ENCODE measurements at regions not wholly inside any gene's neighbourhood (a gene's known extent, or its start where the extent isn't known, plus 50 kb on each side); places are given as distances from the start of the nearest gene placed in this dataset.

- Histone ChIP-seq H3K9me3 (ENCODE audit: control insufficient read depth, insufficient read depth, low read length) (no peaks in the 10 kb centered on the region), H3K9ac (ENCODE audit: low read depth, low read length) (no peak overlapping the region), H3K27me3 (ENCODE audit: control insufficient read depth, insufficient read depth, low read length) (no peaks in the 10 kb centered on the region), H3K4me1 (ENCODE audit: control insufficient read depth, insufficient read depth, low read length) (no peaks in the 10 kb centered on the region), H3K4me3 (ENCODE audit: low read depth, low read length) (no peak overlapping the region), H3K36me3 (ENCODE audit: control insufficient read depth, insufficient read depth, low read length) (no peaks in the 10 kb centered on the region)
These were observed 214.7 kb upstream of the TBX20 start for GRCh38 chr7:35468606-35469005.

GRCh38 chr7:35467456-35467978 lies 213.6 kb upstream of the TBX20 start:
- no peak overlapping the region for H3K9ac ChIP-seq (ENCODE audit: low read depth, low read length)
- no peak overlapping the region for H3K4me3 ChIP-seq (ENCODE audit: low read depth, low read length)
- no peaks in the 10 kb centered on the region for H3K9me3 ChIP-seq (ENCODE audit: control insufficient read depth, insufficient read depth, low read length)
- no peaks in the 10 kb centered on the region for H3K36me3 ChIP-seq (ENCODE audit: control insufficient read depth, insufficient read depth, low read length)
- no peaks in the 10 kb centered on the region for H3K4me1 ChIP-seq (ENCODE audit: control insufficient read depth, insufficient read depth, low read length)
- no peaks in the 10 kb centered on the region for H3K27me3 ChIP-seq (ENCODE audit: control insufficient read depth, insufficient read depth, low read length)

DNA sequence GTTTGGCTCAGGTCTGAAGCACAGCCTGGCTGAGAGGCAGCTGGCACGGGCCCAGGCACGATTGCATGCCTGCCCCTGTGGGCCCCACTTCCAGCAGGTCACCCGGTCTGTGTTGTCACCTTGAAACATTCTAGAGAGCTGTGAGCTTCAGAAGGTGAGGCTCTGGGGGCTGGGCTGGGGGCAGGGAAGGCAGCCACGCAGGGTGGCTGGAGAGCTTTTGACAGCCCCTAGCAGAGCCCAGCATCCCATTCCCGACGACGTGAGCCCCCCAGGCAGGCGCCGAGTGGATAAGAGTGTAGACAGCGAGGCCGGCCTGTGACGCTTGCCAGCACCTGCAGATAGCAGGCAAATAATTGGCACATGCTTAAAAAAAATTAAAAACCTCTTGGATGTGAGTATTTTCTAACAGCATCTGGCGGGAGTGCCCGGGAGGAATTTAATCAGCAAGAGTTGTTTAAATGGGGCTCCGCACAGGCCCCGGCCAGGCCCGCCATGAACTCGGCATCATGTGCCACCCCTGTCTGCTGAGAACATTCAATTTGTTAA lies 212.0 kb upstream of the TBX20 start:
- Histone ChIP-seq H3K9me3 (ENCODE audit: control insufficient read depth, insufficient read depth, low read length) (no peaks in the 10 kb centered on the region), H3K36me3 (ENCODE audit: control insufficient read depth, insufficient read depth, low read length) (no peaks in the 10 kb centered on the region), H3K4me3 (ENCODE audit: low read depth, low read length) (no peak overlapping the region), H3K4me1 (ENCODE audit: control insufficient read depth, insufficient read depth, low read length) (no peaks in the 10 kb centered on the region), H3K9ac (ENCODE audit: low read depth, low read length) (no peak overlapping the region), H3K27me3 (ENCODE audit: control insufficient read depth, insufficient read depth, low read length) (no peaks in the 10 kb centered on the region)

DNA sequence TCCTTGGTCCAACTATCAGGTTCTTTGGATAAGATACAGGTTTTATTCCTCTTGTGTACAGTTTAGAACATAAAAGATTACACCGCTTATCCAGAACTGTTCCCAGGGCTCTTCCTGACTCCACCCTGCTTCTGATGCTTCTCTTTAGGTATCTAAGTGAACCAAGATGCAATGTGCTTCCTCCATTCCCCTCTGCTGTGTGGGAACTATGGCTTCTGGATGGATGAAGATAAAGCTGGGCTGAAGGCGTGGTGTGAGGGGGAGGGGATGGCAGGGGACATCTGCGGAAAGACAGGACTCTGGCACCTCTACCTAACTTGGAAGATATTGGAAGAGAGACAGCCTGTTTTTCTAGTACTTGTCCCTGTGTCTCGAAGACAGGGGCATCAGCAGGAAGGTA lies 209.9 kb upstream of the TBX20 start:
- Histone ChIP-seq H3K9ac (ENCODE audit: low read depth, low read length) (no peak overlapping the region), H3K27me3 (ENCODE audit: control insufficient read depth, insufficient read depth, low read length) (no peaks in the 10 kb centered on the region), H3K4me1 (ENCODE audit: control insufficient read depth, insufficient read depth, low read length) (no peaks in the 10 kb centered on the region), H3K9me3 (ENCODE audit: control insufficient read depth, insufficient read depth, low read length) (no peaks in the 10 kb centered on the region), H3K36me3 (ENCODE audit: control insufficient read depth, insufficient read depth, low read length) (no peaks in the 10 kb centered on the region), H3K4me3 (ENCODE audit: low read depth, low read length) (no peak overlapping the region)

- Histone ChIP-seq H3K9ac (ENCODE audit: low read depth, low read length) (no peak overlapping the region), H3K4me3 (ENCODE audit: low read depth, low read length) (no peak overlapping the region), H3K9me3 (ENCODE audit: control insufficient read depth, insufficient read depth, low read length) (no peaks in the 10 kb centered on the region), H3K27me3 (ENCODE audit: control insufficient read depth, insufficient read depth, low read length) (no peaks in the 10 kb centered on the region), H3K4me1 (ENCODE audit: control insufficient read depth, insufficient read depth, low read length) (no peaks in the 10 kb centered on the region), H3K36me3 (ENCODE audit: control insufficient read depth, insufficient read depth, low read length) (no peaks in the 10 kb centered on the region)
These were observed 209.3 kb upstream of the TBX20 start for GRCh38 chr7:35463176-35463700.

DNA sequence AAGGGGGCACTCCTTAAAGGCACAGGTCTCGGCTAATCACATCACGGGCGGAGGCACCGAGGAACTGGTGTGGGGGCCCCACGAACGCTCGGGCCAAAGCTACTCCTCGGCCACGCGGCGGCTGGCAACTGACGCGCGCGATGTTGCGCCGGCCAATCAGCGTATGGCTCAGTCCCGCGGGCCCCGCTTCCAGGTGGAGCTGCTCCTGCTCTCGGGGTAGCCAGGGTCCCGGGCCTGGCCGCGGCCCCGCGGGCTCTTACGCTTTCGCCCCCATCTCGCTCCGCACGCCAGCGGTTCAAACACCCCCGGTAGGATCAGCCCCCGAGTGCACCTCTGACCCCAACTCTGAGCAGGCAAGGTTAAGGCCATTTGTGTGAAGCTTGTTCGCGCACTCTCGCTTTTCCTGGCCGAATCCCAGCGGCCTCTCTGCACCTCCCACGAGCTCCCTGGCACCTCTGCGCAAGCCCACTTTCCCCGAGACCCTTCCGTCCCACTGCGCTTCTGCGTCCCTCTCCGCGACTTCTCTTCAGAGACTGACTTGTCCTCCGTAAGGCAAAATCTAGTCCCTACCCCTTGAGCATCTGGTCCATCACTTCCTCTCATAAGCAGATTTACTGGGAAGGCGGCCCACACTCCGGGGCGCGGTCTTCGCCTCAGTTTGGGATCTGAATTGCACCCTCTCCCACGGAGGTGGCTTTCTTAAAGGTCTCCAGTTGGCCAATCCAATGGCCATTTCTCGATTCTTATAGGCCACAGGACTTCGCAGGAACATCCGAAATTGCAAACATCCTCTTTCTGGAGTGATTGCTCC lies 200.9 kb upstream of the TBX20 start:
- Histone ChIP-seq H3K4me3 (ENCODE audit: low read depth, low read length) (peak overlapping the region; percentile 71), H3K9ac (ENCODE audit: low read depth, low read length) (peak overlapping the region; percentile 24), H3K27me3 (ENCODE audit: control insufficient read depth, insufficient read depth, low read length) (peaks cover 40% of the 10 kb centered on the region), H3K36me3 (ENCODE audit: control insufficient read depth, insufficient read depth, low read length) (no peaks in the 10 kb centered on the region), H3K9me3 (ENCODE audit: control insufficient read depth, insufficient read depth, low read length) (no peaks in the 10 kb centered on the region), H3K4me1 (ENCODE audit: control insufficient read depth, insufficient read depth, low read length) (peaks cover 2% of the 10 kb centered on the region)

GRCh38 chr7:35450456-35451214 lies 196.7 kb upstream of the TBX20 start:
- Histone ChIP-seq H3K4me3 (ENCODE audit: low read depth, low read length) (no peak overlapping the region), H3K36me3 (ENCODE audit: control insufficient read depth, insufficient read depth, low read length) (no peaks in the 10 kb centered on the region), H3K4me1 (ENCODE audit: control insufficient read depth, insufficient read depth, low read length) (peaks cover 2% of the 10 kb centered on the region), H3K27me3 (ENCODE audit: control insufficient read depth, insufficient read depth, low read length) (peaks cover 30% of the 10 kb centered on the region), H3K9ac (ENCODE audit: low read depth, low read length) (no peak overlapping the region), H3K9me3 (ENCODE audit: control insufficient read depth, insufficient read depth, low read length) (no peaks in the 10 kb centered on the region)

GRCh38 chr7:35448486-35448885 lies 194.6 kb upstream of the TBX20 start:
- H3K27me3 ChIP-seq (ENCODE audit: control insufficient read depth, insufficient read depth, low read length), result peaks cover 10% of the 10 kb centered on the region
- no peaks in the 10 kb centered on the region for H3K9me3 ChIP-seq (ENCODE audit: control insufficient read depth, insufficient read depth, low read length)
- H3K4me1 ChIP-seq (ENCODE audit: control insufficient read depth, insufficient read depth, low read length), result no peaks in the 10 kb centered on the region
- H3K4me3 ChIP-seq (ENCODE audit: low read depth, low read length), result no peak overlapping the region
- H3K36me3 ChIP-seq (ENCODE audit: control insufficient read depth, insufficient read depth, low read length), result no peaks in the 10 kb centered on the region
- H3K9ac ChIP-seq (ENCODE audit: low read depth, low read length), result no peak overlapping the region

DNA sequence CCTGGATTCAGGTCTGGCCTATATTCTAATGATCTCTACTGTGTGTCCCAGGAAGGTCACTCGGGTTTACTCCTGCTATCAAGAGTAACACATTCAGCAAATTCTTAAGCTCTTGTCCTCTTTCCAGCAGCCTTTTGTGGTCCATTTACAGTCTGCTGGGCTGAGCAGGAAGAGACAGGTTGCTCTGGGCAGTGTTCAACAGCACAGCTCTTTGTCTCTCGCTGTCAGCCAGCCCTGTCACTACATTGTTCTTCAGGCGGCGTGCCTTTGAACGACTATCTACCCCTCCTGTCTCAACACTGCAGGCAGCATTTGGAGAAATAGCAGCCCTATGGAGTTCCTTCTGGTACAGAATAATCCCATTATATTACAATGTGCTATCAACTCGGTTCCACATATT lies 192.2 kb upstream of the TBX20 start:
- no peaks in the 10 kb centered on the region for H3K4me1 ChIP-seq (ENCODE audit: control insufficient read depth, insufficient read depth, low read length)
- no peak overlapping the region for H3K9ac ChIP-seq (ENCODE audit: low read depth, low read length)
- no peaks in the 10 kb centered on the region for H3K27me3 ChIP-seq (ENCODE audit: control insufficient read depth, insufficient read depth, low read length)
- no peaks in the 10 kb centered on the region for H3K9me3 ChIP-seq (ENCODE audit: control insufficient read depth, insufficient read depth, low read length)
- no peak overlapping the region for H3K4me3 ChIP-seq (ENCODE audit: low read depth, low read length)
- H3K36me3 ChIP-seq (ENCODE audit: control insufficient read depth, insufficient read depth, low read length), result no peaks in the 10 kb centered on the region

- no peaks in the 10 kb centered on the region for H3K9me3 ChIP-seq (ENCODE audit: control insufficient read depth, insufficient read depth, low read length)
- no peaks in the 10 kb centered on the region for H3K27me3 ChIP-seq (ENCODE audit: control insufficient read depth, insufficient read depth, low read length)
- H3K4me3 ChIP-seq (ENCODE audit: low read depth, low read length), result no peak overlapping the region
- H3K9ac ChIP-seq (ENCODE audit: low read depth, low read length), result no peak overlapping the region
- no peaks in the 10 kb centered on the region for H3K36me3 ChIP-seq (ENCODE audit: control insufficient read depth, insufficient read depth, low read length)
- no peaks in the 10 kb centered on the region for H3K4me1 ChIP-seq (ENCODE audit: control insufficient read depth, insufficient read depth, low read length)
These were observed 183.8 kb upstream of the TBX20 start for GRCh38 chr7:35437619-35438275.

GRCh38 chr7:35436452-35436851 lies 182.6 kb upstream of the TBX20 start:
- no peak overlapping the region for H3K4me3 ChIP-seq (ENCODE audit: low read depth, low read length)
- H3K27me3 ChIP-seq (ENCODE audit: control insufficient read depth, insufficient read depth, low read length), result no peaks in the 10 kb centered on the region
- H3K4me1 ChIP-seq (ENCODE audit: control insufficient read depth, insufficient read depth, low read length), result no peaks in the 10 kb centered on the region
- H3K36me3 ChIP-seq (ENCODE audit: control insufficient read depth, insufficient read depth, low read length), result no peaks in the 10 kb centered on the region
- no peaks in the 10 kb centered on the region for H3K9me3 ChIP-seq (ENCODE audit: control insufficient read depth, insufficient read depth, low read length)
- H3K9ac ChIP-seq (ENCODE audit: low read depth, low read length), result no peak overlapping the region
